Bronchial epithelial cell (primary cell): ENCODE measurements at regions not wholly inside any gene's neighbourhood (a gene's known extent, or its start where the extent isn't known, plus 50 kb on each side); places are given as distances from the start of the nearest gene placed in this dataset.
"Not testable (repeated sequence)": the region's sequence is repeated elsewhere in the genome, so short reads cannot be mapped to it uniquely, and the experiment has no call there.

Experiments used
- DNase-seq: peaks from one replicate; pipeline ENCODE4 v3.0.0-alpha.2; 2010; ENCODE audit warnings: low read depth
- FAIRE-seq: peaks from 2 replicates; lab custom pipeline; 2011; peaks lifted over from hg19 to GRCh38; lab: Jason Lieb, UNC
- H3K27me3 ChIP-seq: 2 replicates; pipeline ENCODE4 v1.5.1; 2011; ENCODE audit warnings: low read length; ENCODE audit not compliant: control insufficient read depth, insufficient read depth
- H3K36me3 ChIP-seq: 2 replicates; pipeline ENCODE4 v1.5.1; 2011; ENCODE audit warnings: low read length; ENCODE audit not compliant: control insufficient read depth, insufficient read depth
- H3K4me3 ChIP-seq: 2 replicates; pipeline ENCODE4 v1.5.1; 2011; ENCODE audit warnings: mild to moderate bottlenecking, low read depth, low read length, control low read depth
- CTCF ChIP-seq: IDR thresholded peaks from 2 replicates; pipeline ENCODE4 v1.5.1; 2011; ENCODE audit warnings: mild to moderate bottlenecking, moderate library complexity, low read length, control low read depth, inconsistent platforms; ENCODE audit not compliant: insufficient read depth, severe bottlenecking

- FAIRE-seq (no peak), DNase-seq (no peak)
- TF ChIP-seq CTCF = no peak
- Histone ChIP-seq H3K27me3 (no peaks in the 10 kb centered on the region), H3K36me3 (no peaks in the 10 kb centered on the region), H3K4me3 (no peak overlapping the region)
These were observed 75.2 kb upstream of the SLC4A7 start for GRCh38 chr3:27559381-27559780.

GRCh38 chr3:27557411-27557810 lies 73.2 kb upstream of the SLC4A7 start:
- DNase-seq (no peak), FAIRE-seq (no peak)
- Histone ChIP-seq H3K4me3 (no peak overlapping the region), H3K36me3 (no peaks in the 10 kb centered on the region), H3K27me3 (no peaks in the 10 kb centered on the region)
- TF ChIP-seq CTCF = no peak

GRCh38 chr3:27556887-27557286 lies 72.7 kb upstream of the SLC4A7 start:
- no peak for TF ChIP-seq CTCF
- FAIRE-seq (no peak), DNase-seq (no peak)
- Histone ChIP-seq H3K27me3 (no peaks in the 10 kb centered on the region), H3K4me3 (no peak overlapping the region), H3K36me3 (no peaks in the 10 kb centered on the region)

GRCh38 chr3:27554706-27555105 lies 70.5 kb upstream of the SLC4A7 start:
- FAIRE-seq (no peak), DNase-seq (no peak)
- no peak overlapping the region for H3K4me3 ChIP-seq
- no peak for TF ChIP-seq CTCF
- H3K27me3 ChIP-seq = no peaks in the 10 kb centered on the region
- no peaks in the 10 kb centered on the region for H3K36me3 ChIP-seq

- H3K27me3 ChIP-seq = no peaks in the 10 kb centered on the region
- H3K36me3 ChIP-seq = no peaks in the 10 kb centered on the region
- TF ChIP-seq CTCF = no peak
- FAIRE-seq = no peak
- no peak overlapping the region for H3K4me3 ChIP-seq
- DNase-seq = peak; percentile 20
These were observed 69.8 kb upstream of the SLC4A7 start for GRCh38 chr3:27553886-27554540.

- not testable (repeated sequence) for H3K36me3 ChIP-seq, FAIRE-seq, H3K27me3 ChIP-seq, H3K4me3 ChIP-seq
- peak; percentile 69 for DNase-seq
These were observed 68.5 kb upstream of the SLC4A7 start for GRCh38 chr3:27552708-27553107.

GRCh38 chr3:27551413-27551812 lies 67.2 kb upstream of the SLC4A7 start:
- not testable (repeated sequence) for FAIRE-seq, DNase-seq, H3K4me3 ChIP-seq, H3K36me3 ChIP-seq, H3K27me3 ChIP-seq
